CD4-positive, alpha-beta T cell treated with Interferon alpha-2 for 1 hour (primary cell): ENCODE measurements at regions not wholly inside any gene's neighbourhood (a gene's known extent, or its start where the extent isn't known, plus 50 kb on each side); places are given as distances from the start of the nearest gene placed in this dataset.

Experiments
- DNase-seq, 2 donors: peaks; one replicate each; pipeline ENCODE4 v3.0.0-alpha.2; 2020 to 2022

GRCh38 chr5:167145841-167146240, 1145.6 kb upstream of the WWC1 start:
- no peak for DNase-seq

DNA sequence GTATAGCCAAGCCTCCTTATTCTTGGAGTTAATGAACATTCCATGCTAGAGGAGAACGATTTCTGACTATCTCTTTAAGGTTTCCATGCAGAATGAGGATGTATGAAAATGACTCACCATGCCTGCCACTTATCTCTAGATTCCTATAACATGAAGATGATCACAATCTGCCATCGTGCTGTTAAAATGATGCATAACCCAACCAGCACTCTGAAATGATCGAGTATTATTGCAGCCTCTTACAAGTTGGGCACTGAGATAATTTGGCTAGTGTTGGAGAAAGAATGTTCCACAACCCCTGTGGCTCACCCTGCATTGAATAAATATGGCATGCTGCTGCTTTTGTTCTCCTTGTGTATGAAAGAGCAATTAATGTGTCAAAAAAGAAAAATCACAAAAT, 1143.6 kb upstream of the WWC1 start:
- DNase-seq, result no peak

- DNase-seq, result no peak
These were observed 1140.8 kb upstream of the WWC1 start for GRCh38 chr5:167150661-167151060.

GRCh38 chr5:167152561-167152960, 1138.9 kb upstream of the WWC1 start:
- no peak for DNase-seq

GRCh38 chr5:167155387-167156005, 1135.9 kb upstream of the WWC1 start:
- DNase-seq, result no peak

- DNase-seq, result no peak
These were observed 1135.0 kb upstream of the WWC1 start for GRCh38 chr5:167156446-167156845.

- DNase-seq, result no peak
These were observed 1132.9 kb upstream of the WWC1 start for GRCh38 chr5:167158588-167158987.

GRCh38 chr5:167160388-167160787, 1131.1 kb upstream of the WWC1 start:
- no peak for DNase-seq

DNA sequence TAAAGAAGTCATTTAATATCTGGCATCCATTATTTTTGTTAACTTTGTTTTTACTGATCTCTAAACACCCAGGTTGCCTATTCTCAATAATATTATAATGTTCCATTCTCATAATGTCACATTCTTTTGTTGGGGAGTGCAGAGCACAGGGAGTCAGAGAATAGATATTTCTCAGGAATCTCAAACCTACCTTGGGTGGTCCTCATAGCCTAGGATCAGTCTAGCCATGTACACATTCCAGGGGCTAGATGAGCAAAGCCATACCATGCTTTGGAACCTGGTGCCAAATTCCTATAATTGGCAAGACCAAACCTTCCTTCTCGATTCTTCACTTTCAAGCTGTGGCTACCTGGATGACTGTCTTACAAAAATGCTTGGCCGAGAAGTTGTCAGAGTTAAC, 1124.7 kb upstream of the WWC1 start:
- no peak for DNase-seq

DNA sequence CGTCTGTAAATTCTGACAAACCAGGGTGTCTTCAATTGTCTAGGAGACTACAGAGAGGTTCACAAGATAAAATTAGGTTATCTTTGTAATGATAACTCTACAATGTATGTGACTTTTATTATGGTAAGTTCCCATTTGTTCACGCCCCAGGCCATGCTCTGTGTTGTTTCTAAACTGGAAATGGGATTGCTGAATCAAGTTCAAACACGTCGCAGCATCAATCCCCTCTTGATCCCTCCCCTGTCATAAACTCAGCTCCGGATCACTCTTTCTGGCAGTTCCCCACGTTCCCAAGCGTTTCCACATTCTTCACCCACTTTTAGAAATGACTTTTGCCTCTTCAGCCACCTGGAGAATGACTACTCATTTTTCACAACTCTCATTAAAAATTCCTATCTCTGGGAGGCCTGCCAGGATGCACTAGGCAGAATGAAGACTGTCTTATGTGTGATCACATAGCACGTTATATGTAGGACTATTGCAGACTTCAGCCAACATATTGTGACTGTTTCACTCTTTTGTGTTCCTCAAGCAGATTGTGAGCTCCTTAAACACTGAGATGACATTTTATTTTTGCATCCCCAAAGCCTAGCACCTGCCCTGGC, 1124.2 kb upstream of the WWC1 start:
- no peak for DNase-seq

GRCh38 chr5:167168971-167169370, 1122.5 kb upstream of the WWC1 start:
- no peak for DNase-seq

DNA sequence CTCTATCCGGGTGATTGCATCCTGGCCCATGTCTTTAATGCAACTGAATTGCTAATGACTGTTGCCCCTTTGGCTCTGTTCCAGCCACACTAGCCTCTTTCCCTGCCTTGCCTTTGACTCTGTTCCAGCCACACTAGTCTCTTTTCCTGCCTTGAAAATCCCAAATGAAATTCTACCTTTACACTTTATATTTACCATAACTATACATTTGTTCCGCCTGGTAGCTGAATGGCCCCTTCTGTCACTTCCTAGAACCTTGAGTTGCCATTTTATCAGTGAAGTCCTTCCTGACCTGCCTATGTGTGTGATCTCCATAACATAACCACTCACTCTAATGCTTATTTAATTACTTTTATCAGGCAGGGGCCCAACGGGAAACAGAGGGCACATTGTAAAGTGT, 1120.4 kb upstream of the WWC1 start:
- no peak for DNase-seq

DNA sequence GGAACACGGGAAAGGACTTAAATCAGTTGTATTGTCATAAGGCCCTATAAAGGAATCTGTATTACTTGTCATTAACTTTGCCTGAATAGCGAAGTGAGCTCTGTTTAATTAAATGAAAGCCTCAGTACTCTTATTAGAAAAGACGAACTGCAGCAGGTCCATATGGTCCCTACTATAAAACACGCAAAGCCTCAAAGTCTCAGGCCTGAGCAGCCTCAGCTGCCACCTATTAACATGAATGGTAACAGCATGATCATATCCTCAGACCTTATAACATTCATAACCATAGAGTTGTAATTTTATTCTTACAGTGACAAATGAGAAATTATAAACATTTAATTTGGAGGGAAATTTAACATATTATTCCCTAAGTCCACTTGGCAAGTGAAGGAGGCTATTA, 1113.7 kb upstream of the WWC1 start:
- no peak for DNase-seq

DNA sequence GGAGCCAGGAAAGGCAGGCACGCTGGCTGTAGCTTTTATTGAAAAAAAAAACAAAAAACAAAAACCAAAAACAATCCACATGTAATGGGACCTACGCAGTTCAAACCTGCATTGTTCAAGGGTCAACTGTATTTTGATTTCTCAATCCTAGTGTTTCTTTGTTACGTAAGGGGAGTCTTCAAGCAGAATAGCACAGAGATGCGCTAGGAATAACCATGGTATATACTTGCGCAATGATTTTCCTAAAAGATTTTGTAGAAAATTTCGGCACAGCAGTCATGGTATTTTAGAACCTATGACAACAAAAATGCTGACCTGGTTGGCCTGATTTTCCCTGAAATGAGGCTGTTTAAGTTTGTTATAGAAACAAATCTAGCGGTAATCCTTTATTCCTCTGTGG, 1110.5 kb upstream of the WWC1 start:
- DNase-seq, result no peak

DNA sequence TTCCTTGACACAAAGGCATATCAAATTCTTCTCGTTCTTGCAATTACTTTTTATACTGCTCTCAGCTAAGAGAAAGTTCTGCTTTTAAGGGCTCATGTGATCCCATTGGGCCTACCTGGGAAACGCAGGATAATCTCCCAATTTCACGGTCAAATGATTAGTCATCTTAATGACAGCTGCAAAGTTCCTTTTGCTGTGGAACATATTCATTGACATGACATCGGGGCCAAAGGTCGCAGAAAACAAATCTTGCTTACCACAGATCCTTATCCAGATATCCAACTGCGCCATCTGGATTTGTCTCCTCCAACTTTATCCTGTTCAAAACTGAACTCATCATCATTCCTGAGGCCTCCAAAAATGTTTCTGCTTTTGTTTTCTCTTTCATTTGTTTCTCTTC, 1085.6 kb upstream of the WWC1 start:
- DNase-seq, result no peak

DNA sequence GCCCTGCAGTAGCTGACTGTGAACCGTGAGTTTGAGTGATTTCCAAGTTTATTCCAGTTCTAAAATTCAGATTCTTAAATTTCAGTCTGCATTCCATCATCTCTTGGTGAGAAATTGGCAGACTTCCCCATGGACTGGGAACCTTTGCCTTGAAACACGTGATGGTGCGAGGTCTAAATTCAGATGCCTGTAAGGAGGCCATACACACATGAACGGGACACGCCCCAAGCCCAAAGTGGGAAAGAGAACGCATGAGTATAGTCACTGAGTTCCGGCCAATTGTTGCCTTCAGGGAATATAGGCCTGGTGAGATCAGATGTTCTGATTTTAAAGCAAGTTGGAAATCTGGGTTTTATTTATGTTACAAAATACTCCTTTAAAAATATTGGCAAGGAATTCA, 1084.4 kb upstream of the WWC1 start:
- no peak for DNase-seq

DNA sequence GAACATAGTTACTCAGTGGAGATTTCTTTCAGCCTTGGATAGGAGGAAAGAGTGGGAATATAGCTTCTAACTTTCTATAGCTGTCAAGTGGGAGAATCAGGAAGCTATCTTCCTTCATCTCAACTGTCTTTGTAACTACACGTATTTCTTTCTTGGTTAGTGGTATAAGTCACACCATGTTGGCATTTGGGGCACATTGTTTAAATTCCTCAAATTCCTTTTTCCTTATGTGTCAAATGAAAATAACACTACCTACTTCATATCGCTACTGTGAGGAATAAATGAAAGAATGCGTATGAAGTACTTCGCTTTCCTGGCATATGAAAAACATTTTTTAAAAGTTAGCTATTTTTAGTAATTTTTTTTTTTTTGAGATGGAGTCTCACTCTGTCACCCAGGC, 1082.5 kb upstream of the WWC1 start:
- no peak for DNase-seq

DNA sequence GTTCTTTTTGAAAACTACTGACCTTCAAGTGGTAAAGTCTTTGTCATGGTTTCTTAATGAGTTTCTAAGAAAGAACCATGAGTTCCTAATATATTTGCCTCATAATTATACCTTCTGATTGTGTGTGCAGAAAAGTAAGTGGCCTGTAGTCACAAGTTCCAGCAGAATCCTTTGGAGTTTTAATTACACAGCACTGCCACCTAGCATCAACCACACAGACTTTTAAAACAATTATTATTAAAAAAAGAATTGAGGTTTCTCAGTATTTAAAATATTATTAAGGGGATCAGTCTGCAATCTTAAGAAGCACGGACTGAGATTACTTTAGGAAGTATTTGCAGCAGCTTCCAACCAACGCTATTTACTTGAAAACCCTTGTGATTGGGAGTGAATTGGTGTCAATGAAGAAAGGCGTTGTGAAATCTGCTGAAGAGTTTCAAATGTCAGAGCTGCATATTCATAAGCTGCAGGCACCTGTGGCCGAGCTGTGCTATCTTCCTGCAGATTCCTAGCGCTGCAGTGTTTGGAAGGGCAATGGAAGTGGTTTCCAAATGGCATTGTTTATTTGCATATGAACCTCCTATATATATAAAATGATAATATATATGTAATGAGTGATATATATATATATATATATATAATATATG, 1074.2 kb upstream of the WWC1 start:
- DNase-seq, result no peak

GRCh38 chr5:167219298-167219697, 1072.1 kb upstream of the WWC1 start:
- DNase-seq, result no peak

GRCh38 chr5:167226386-167226785, 1065.1 kb upstream of the WWC1 start:
- DNase-seq, result no peak

DNA sequence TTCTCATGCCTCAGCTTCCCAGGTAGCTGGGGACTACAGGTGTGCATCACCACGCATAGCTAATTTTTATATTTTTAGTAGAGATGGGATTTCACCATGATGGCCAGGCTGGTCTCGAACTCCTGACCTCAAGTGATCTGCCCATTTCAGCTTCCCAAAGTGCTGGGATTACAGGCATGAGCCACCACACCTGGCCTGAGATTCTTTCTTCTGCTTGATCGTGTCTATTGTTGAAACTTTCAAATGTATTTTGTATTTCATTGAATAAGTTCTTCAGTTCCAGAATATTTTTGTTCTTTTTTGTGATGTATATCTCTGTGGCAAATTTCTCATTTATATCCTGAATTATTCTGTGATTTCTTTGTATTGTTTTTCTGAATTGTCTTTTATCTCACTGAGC, 1063.3 kb upstream of the WWC1 start:
- no peak for DNase-seq

DNA sequence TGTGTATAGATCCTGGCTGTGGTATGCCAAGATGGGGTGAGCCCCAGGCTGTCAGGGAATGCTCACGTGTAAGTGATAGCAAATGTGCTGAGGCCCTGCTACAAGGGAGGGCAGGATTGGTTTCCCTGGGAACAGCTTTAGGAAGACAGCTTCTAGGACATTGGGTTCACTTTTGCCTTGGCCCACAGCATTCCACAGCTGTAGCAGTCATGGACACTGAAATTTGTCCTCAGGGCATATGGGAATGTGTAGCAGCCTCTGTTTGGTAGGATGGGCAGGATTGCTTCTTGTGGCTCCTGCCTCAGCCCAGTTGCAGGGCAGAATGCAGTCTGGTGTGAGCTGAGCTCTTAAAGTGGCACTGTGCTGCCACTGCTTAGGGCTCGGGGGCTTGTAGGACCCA, 1061.7 kb upstream of the WWC1 start:
- DNase-seq, result no peak

DNA sequence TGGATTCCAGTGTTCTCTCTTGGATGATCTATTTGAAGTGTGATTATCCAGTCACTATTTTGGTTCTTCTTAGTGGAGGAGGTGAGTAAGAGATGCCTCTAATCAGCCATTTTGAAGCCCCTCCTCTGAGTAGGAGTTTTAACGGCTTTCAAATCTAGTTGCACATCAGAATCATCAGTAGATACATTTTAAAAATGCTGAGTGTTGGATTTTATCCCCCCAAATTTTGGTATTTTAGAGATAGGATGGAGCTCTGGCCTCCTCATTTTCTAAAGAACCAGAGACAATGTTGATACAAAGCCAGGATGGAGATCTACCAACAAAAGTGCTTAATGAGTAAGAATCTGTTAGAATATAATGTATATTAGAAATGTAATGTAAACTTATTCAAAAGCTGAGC, 1061.0 kb upstream of the WWC1 start:
- DNase-seq, result no peak

DNA sequence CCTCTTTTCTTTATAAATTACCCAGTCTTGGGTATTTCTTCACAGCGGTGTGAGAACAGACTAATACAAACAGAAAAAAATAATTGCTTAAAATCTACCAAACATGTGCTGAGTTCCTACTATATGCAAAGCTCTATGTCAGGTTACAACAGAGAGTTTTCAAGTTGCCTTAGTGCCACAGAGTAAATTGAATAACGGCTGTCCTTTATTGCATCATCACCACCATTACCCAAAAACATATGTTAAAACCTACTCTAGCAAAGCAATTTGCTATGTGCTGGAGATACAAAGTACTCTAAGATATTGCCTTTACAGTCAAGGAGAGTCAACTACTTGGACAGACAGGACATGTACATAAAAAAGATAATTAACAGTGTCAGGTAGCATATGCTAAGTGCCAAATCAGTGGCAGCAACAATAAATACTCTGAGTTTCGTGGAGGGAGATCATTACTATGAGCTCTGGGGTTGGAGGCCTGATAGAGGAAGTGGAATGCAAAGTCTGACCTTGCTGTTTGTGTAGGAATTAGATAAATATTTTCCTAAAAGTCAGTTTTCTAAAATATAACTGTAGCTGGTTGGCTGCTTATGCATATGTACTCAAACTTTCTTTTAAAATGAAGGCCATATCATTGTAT, 1058.7 kb upstream of the WWC1 start:
- no peak for DNase-seq
